HG03159 (cell line): ENCODE measurements at regions not wholly inside any gene's neighbourhood (a gene's known extent, or its start where the extent isn't known, plus 50 kb on each side); places are given as distances from the start of the nearest gene placed in this dataset.

ENCODE experiments used
- ATAC-seq: cut with Tn5 transposase; IDR thresholded peaks from one replicate; pipeline ENCODE4 v1.9.1; 2021; ENCODE audit warnings: mild to moderate bottlenecking, moderate library complexity; ENCODE audit not compliant: unreplicated experiment

GRCh38 chr13:34216256-34216655 lies 398.3 kb downstream of the RFC3 start:
- ATAC-seq = no peak

DNA sequence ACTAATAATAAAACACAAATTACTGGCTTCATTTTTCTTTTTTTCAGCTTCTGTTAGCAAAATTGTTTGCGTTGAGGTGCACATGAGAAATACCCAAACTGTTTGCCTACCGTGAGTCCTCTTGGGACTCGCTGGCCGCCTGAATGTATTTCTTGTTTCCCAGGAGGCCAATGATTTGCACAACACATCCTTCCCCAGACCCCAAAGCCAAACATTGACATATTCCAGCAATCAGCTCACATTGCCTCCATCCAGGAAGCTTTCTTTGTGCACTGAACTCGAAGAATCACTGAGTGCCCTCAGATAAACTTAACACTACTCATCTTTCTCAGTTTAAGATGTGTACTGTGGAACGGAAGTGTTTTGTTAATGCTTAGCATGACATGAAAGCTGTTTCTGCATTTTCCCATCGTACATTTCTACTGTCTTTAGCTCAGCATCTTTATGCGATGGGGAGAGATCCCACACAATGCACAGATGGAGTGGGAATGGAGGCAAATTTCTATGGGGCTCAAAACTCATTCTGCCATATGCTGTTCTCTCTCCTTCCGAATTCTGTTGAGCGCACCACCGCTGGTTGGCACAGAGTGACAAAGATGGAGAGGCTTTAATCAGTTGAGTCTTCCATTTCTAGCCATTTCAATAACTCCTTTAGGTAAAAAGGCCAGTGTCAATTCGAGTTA lies 399.5 kb downstream of the RFC3 start:
- ATAC-seq = no peak

GRCh38 chr13:34223984-34224383 lies 406.0 kb downstream of the RFC3 start:
- ATAC-seq = no peak

GRCh38 chr13:34224877-34225276 lies 406.9 kb downstream of the RFC3 start:
- ATAC-seq = no peak

DNA sequence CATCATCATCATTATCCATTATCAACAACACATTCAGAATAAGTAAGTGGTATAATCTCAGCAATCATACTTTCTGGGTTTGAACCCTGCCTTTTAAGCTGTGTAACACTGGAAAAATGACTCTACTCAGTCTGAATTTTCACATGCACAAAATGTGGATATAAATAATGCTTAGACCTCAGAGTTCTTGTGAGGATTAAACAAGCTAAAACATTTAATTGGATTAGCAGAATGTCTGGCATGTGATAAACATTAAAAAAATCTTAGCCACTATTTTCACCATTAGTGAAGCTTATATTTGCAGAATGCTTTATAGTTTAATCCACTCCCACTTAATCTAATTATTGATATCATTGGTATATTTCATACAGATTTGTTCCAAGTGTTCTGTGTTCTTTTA lies 412.3 kb downstream of the RFC3 start:
- no peak for ATAC-seq

- ATAC-seq = no peak
Measured at GRCh38 chr13:34241332-34241731, 423.4 kb downstream of the RFC3 start.

DNA sequence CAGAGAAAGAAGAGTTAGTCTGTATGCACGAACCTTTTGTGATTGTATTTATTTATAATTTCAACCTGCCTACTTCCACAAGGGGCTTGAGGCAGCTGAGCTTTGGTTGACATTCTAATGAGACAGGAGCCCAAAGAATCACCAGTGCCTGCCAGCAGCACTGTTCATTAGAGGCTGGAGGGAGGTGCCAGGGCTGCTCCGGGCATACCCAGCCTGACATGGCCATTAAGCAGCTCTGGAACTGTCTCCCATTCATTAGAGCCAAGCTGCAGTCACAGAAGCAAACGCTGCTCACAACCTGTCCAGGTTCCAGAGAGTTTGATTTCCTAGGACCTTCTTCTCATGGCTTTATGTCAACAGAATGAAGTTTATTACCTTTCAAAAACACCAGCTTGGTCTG lies 425.5 kb downstream of the RFC3 start:
- no peak for ATAC-seq

DNA sequence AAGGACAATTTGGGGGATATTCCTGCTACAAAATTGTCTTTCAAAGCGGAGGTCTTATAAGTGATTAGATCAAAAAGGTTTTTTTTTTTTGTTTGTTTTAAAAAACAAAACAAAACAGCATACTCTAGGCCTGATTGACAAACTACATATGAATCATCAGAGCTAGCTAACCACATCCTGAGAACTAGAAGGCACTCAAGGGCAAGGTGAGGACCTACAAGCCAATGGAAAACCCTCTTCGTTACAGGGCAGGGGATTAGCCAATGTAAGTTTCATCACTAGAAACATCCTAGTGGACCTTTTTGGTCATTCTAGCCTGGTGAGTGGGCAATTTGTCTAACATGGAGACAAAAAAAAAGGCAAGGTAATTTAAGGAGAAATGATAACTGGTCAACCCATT lies 428.6 kb downstream of the RFC3 start:
- no peak for ATAC-seq

DNA sequence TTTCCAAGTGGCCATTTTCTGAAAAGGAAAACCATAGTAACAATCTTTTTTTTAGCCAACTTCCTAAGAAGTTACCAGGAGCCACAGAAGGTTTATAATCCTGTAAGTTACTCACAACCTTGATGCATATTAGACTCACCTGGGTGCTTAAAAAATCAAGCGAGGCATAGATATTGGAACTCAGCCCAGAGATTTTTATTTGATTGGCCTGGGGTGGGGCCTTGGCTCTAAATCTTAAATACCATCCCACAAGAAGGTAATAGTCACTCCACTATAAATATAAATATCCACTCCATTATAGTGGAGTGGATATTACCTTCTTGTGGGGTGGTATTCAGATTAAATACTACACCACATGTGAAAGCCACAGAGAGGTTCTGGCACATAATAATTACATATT lies 429.6 kb downstream of the RFC3 start:
- ATAC-seq = no peak

GRCh38 chr13:34249546-34250039 lies 431.6 kb downstream of the RFC3 start:
- ATAC-seq = no peak

DNA sequence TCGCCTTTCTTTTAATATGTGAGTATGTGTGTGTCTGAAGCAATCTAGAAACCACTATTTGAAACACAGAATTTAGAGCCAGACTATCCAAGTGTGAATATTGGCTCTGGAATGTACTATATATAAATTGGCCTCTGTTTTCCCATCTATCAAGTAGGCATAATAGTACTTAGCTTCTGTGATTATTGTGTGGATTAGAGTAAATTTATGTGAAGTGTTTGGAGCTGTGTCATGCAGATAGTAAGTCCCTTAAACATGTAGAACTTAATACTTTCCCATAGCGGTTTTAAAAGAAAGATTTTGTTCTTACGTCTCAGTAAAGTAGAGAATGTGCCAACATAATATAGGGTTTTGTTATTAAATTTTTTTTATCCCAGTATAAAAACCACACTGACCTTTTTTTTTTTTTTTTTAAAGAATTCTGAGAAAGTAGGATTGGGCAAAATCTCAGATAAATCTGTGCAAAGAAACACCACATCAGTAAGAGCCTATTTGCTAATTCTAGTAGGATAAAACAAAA lies 432.3 kb downstream of the RFC3 start:
- no peak for ATAC-seq

GRCh38 chr13:34254366-34254765 lies 436.4 kb downstream of the RFC3 start:
- no peak for ATAC-seq

DNA sequence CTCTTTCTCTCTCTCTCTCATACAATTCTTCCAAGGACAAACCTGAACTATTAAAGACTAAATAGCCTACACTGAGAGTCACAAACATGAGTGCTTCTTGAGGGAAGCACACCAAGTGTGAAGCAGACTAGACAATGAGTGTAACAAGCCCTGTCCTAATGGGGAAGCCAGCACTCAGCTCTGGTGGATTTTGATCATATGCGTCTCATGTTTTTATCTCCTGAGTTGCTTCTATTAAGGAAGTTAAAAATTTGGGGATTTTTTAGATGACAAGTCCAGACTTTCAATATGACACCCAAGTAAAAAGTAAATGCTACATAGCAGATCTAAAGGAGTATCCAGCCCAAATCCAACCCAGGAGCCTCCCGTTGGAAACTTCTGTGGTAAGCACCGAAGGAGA lies 437.8 kb downstream of the RFC3 start:
- ATAC-seq = no peak

DNA sequence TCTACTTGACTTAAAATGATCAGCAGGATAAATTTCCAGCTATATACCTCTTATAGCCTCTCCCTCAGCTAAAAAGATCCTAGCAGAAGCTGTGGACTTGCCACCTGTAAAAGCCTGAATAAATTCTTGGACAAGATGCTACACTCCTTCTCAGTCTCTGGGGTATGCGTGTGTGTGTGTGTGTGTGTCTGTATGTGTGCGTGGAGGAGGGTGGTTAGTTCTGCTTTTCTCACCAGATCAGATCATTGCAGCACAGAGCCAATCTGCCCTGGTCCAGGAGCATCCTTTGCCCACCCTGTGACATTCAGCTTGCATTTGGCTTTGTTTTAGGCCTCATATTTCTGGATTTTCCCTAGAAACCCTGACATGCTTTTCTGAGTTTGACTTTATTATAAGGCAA lies 438.3 kb downstream of the RFC3 start:
- no peak for ATAC-seq

DNA sequence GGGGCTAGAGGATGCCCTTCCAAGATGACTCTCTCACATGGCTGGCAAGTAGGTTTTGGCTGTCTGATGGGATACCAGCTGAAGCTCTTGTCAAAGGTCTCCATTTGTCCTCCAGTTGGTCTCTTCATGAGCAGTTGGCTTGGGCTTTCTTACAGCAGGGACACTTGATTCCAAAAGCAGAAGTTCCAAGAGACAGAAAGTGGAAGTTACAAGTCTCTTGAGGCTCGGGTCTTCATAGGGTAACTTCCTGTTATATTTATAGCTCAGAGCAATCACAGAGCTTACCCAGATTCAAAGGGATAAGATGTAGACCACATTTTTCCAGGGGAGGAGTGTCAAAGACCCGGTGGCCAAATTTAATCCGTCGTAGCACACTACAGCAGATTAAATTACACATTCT lies 440.0 kb downstream of the RFC3 start:
- ATAC-seq = no peak

GRCh38 chr13:34258646-34259386 lies 440.9 kb downstream of the RFC3 start:
- ATAC-seq = no peak

GRCh38 chr13:34263681-34264080 lies 445.7 kb downstream of the RFC3 start:
- no peak for ATAC-seq

- no peak for ATAC-seq
Measured at GRCh38 chr13:34265046-34265679, 447.2 kb downstream of the RFC3 start.

GRCh38 chr13:34276764-34277163 lies 458.8 kb downstream of the RFC3 start:
- no peak for ATAC-seq

GRCh38 chr13:34277936-34278335 lies 460.0 kb downstream of the RFC3 start:
- no peak for ATAC-seq

GRCh38 chr13:34278780-34279179 lies 460.8 kb downstream of the RFC3 start:
- ATAC-seq = no peak

- no peak for ATAC-seq
Measured at GRCh38 chr13:34290661-34291060, 472.7 kb downstream of the RFC3 start.
